GM18520 (cell line): ENCODE measurements at regions not wholly inside any gene's neighbourhood (a gene's known extent, or its start where the extent isn't known, plus 50 kb on each side); places are given as distances from the start of the nearest gene placed in this dataset.

Experiments used
- ATAC-seq: cut with Tn5 transposase; IDR thresholded peaks from one replicate; pipeline ENCODE4 v1.9.1; 2021; ENCODE audit not compliant: unreplicated experiment

- ATAC-seq = no peak
These were observed 109.4 kb downstream of the RCN1 start for GRCh38 chr11:32200136-32200847.

DNA sequence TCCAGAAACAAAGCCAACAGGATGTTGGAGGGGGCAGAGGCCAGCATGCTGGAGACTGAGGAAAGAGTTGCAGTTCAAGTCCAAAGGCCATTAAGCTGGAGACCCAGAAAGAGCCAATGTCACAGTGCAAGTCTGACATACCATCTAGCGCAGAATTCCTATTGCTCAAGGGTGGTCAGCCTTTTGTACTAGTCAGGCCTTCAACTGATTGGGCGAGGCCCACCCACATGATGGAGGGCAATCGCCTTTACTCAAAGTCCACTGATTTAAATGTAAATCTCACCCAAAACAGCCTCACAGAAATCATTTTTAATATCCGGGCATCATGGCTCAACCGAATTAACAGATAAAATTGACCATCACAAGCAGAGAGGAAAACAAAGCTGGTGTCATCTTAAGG lies 113.9 kb downstream of the RCN1 start:
- no peak for ATAC-seq

- ATAC-seq = no peak
These were observed 119.7 kb downstream of the RCN1 start for GRCh38 chr11:32210556-32210955.

- peak; percentile 67 for ATAC-seq
These were observed 122.3 kb downstream of the RCN1 start for GRCh38 chr11:32213223-32213622.

DNA sequence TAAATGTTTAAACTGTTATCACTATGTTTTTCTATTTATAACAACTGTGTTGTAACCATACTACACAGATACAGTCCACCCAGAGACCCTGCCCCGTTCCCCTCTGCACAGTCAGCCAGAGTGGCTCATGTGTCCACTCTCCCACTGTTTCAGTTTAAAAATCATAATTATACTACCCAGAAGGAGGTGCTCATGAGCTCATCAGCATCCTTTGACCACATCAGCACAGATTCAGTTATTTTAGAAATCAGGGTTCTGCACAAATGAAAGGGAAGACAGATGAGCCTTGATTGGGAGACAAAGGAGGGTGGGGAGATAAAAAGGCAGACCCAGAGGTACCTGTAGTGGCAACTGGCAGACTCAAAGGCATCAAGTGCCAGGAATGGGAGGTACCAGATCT lies 124.3 kb downstream of the RCN1 start:
- ATAC-seq = no peak

DNA sequence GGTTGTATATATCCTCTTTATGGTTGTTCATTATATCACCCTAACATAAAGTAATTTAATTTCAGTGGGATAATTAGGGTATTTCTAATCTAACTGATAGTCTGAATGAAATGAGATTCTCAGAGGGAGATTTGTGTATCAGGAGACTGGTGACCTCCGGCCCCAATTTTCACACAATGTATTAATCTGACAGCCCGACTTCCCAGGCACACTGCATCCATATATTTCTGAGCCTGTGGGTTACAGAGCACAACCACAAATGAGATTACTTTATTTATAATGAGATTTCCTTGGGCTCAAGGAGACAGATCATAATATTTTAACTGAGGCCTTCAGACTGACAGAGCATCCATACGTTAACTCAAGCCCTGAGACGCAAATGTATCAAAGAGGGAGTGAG lies 125.9 kb downstream of the RCN1 start:
- no peak for ATAC-seq

DNA sequence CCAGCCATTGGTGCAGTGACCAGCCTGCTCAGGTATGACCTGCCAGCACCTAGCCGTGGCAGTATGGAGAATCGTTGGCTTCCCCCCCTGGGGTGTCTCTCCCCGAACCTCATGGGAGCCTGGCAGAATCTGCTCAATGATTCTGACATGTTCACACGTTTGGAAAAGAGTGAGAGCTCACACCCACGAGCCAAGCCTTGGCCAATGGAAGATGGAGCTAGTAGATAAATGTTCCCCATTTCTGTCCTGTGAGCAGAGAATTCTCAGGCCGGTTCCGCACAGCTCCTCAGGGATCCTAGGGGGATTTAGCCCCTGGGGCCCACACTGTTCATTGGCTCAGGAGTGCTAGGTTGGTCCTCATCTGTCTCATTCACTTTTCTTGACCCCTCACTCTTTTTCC lies 128.4 kb downstream of the RCN1 start:
- no peak for ATAC-seq

DNA sequence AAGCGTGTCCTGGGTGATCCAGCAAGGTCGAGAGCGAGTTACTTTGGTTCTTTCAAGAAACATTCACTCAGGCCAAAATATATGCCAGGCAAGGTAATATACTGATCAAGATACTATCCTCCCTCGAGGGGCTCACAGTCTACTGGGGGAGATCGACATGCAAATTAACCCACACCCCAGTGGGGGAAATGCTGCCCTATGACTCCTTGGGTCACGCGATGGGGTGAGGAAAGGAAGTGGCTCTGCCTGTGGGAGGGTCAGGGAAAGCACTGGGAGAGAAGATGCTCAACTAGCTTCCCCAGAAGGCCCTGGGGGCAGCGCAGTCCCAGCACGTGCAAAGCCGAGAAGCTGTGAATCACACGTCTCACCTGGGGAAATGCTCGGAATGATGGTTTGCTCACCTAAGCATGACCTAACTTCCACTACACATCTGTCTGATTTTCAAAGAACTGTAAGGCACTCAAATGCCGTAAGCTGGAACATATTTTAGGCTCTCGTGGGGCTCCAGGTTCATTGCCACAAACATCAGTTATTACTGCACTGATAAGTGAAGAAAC lies 130.7 kb downstream of the RCN1 start:
- ATAC-seq = no peak

DNA sequence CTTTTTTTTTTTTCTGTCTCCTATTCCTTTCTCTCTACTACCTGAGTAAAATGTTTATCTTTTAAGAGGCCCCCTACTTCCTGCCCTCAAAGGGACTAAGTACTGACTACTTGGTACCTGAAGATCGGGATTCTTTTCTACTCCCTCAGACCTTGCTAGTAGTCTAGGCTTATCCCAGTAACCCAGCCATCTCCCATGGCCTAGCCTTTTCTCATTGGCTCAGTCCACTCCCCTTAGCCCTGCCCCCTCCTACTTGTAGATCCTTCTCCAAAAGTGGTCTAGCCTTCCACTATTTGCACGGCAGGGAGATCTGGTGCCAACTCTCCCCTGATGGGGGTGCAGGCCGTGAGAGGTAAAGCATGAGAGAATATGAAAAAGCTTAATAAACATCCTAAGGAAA lies 133.7 kb downstream of the RCN1 start:
- no peak for ATAC-seq

GRCh38 chr11:32225571-32226285 lies 134.9 kb downstream of the RCN1 start:
- ATAC-seq = no peak

DNA sequence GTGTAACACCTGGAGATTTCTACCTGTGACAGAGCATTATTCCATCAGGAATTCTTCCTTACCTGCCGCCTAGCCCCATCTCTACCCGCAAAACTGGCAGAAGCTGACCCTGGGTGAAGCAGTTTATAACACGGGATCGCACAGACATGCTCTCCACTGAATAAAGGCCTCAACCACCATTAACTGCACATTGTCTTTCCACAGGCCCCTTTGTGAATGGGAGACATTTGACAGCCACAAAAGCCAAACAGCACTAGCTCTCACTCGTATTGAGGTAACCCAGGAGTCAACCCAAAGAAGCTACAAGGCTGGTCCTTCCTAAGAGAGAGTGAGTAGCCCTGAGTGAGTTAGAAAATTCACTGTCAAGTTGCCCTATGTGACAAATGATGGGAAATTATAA lies 135.6 kb downstream of the RCN1 start:
- no peak for ATAC-seq

DNA sequence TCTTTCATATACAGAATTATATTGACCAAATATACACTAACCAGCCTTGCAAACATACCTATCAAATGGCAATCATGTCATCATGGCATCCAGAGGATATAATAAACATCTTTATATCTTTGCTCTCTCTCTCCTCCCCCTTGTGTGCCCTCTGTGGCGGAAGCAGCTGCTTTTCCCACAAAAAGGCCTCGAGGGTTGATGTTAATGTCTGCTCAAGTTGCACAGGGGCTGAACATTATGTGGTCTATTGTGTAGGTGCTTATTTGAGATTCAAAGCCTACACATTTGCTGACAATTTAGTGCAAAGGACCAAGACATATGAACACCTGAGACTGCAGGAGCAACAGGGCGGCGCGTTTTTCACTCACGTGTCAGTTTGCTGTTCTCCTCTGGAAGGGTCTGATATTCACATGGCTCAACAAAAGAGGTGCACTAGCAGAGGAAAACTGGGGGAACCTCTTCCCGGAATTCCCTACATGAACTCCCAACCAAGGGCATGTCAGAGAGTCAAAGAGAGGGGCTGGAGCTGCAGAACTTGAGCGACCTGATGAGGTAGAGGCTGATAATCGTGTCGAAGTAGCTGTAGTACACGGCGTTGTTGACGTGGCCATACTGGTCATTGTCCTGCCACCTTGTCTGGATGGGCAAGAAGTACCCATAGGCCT lies 138.8 kb downstream of the RCN1 start:
- no peak for ATAC-seq

DNA sequence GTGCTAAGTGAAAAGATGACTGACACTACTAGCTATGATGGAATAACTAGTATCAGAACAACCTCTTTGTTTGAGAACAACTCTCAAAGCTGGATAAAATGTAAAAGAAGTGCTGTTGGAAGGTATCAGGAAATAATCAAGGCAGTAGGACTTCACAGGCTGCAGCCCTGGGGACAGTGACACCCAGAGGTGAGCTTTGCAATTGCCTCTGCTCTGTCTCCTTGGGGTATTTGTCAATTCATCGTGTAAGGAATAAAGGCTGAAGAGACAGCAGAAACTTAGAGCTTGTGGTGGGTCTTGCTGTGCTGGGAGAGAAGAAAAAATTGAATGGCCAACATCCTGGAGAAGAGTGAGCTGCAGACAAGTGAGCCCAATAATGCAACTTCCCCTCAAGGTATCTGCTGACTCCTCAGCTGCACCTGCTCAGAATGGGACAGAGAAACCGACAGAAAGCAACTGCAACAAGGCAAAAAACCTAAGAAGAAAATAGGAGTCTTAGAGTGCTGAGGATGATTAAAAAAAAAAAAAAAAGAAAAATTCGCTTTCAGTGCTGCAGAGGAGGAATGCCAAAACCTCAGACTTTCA lies 141.1 kb downstream of the RCN1 start:
- ATAC-seq = peak; percentile 74

DNA sequence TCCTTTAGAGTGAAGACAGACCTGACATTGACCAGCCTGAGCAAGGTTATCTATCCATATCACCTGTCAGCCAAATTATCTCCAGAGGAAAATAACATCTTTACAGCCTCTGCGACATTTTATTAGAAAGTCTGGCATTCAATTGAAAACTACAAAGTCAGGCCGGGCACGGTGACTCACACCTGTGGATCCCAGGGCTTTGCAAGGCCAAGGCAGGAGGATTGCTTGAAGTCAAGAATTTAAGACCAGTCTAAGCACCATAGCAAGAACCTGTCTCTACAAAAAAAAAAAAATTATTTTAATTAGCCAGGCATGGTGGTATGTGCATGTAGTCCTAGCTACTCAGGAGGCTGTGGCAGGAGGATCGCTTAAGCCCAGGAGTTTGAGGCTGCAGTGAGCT lies 141.6 kb downstream of the RCN1 start:
- ATAC-seq = no peak

DNA sequence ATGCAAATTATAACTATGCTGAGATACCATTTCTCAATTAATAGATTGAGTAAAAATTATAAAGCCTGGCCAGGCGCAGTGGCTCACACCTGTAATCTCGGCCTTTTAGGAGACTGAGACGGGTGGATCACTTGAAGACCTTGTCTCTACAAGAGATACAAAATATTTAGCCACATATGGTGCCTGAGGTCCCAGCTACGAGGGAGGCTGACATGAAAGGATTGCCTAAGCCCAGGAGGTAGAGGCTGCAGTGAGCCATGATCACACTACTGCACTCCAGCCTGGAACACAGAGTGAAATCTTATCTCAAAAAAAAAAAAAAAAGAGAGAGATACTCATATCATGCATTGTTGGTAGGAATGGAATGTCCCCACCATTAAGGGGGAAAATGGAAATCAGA lies 142.4 kb downstream of the RCN1 start:
- no peak for ATAC-seq

GRCh38 chr11:32233928-32234327 lies 143.1 kb downstream of the RCN1 start:
- no peak for ATAC-seq

DNA sequence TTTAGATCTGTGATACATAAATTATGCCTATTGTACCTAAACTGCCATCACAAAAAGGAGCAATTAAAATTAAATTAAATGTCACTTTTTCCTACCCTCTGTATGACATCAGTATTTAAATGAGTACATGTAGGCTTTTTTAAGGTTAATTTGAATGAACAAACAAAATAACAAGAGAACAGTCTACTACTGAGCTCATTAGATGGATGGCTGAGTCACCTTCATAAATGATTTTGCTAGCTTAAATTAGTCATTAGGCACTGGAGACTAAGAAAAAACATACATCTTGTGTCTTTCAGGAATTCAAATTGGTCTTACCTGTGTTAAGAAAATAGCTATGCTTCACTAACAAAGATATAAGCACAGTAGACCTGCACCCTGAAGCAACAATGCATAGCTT lies 153.6 kb downstream of the RCN1 start:
- ATAC-seq = no peak

DNA sequence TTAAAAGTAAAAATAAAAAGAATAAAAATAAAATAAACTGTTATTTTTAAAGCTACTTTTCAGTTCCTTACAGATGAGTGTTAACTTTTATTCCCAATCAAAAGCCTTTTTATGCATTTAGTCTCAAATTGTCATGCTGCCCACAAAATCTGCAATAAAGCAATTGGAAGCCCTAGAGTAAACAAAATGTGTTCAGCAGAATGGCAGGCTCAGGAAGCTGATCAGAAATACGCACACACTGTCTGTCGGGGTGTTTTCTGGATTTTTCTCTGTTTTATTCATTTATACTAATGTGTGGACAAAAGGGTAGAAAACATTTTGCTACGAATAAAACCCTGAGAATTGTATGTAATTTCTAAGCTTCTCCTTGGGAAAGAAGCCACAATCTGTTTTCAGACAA lies 162.8 kb downstream of the RCN1 start:
- no peak for ATAC-seq

DNA sequence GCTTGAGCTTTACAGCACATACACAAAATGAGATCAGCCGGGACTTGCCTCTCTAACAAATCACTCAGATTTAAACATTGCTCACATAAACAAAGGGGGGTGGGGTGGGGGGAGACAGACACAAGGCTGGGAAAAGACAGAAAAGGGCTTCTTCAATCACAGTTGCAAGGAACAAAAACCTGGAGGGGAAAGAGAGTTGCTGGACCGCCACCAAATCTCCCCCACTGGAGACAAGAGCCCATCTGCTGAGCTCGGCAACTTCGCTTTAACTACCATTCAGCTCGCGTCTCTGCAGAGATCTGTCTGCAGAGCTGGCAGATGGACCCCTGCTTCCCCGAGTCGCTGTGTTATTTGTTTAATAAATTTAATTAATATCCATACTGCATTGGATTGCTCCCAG lies 165.0 kb downstream of the RCN1 start:
- no peak for ATAC-seq

DNA sequence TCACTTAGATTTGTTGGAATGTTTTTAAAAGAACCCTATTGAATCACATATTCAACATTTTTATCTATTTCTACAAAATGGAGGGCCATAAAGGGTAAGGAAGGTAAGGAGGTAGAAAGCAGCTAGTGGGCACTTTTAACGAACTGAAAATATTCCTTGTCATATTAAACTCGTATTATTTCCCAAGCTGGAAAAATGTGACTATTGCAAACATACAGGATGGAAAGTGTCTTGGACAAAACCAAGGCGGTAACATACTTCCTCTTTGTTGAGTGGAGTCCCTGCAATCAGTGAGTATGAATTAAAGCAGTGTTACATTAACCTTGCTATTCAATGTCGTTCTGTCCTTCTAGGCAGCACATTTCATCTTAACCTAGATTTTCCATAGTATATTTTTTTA lies 165.6 kb downstream of the RCN1 start:
- no peak for ATAC-seq

DNA sequence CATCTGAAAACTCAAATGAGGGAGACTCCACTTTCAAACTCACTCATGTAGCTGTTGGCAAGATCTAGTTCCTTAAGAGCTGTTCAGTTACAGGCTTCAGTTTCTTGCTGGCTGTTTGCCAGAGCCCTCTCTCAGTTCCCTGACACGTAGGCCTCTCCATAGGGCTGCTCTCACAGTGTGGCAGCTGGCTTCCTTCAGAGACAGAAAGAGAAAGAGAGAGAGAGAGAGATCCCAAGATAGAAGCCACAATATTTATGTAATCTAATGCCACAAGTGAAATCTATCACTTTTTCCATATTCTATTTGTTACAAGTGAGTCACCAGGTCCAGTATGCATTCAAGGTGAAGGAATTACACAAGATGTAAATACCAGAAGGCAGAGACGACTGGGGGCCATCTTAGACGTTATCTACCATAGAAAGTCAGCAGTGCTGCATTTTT lies 168.8 kb downstream of the RCN1 start:
- peak; percentile 64 for ATAC-seq

DNA sequence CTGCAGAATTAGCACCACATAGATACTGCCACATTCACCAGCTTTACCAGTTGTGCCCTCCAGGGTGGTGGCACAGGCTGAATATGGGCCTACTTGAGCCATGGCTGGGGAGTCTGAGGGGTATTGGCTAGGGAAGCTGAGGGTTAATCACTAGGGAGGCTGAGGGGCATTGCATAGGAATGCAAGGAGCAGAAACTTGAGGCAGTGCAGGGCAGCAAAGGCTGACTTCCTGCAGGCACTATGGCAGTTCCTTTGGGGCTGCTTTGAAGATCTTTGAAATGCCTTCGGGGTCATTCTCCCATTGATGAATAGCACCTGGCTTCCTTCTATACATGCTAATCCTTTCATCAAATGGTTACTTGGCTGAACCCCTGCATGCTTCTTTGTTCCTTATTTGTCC lies 171.5 kb downstream of the RCN1 start:
- no peak for ATAC-seq
